Adrenal gland (tissue), 9 donors: ENCODE measurements at regions not wholly inside any gene's neighbourhood (a gene's known extent, or its start where the extent isn't known, plus 50 kb on each side); places are given as distances from the start of the nearest gene placed in this dataset.
"Not testable (repeated sequence)": the region's sequence is repeated elsewhere in the genome, so short reads cannot be mapped to it uniquely, and the experiment has no call there.

Experiments
- DNase-seq, 7 donors: peaks; one replicate each; pipeline ENCODE4 v3.0.0-alpha.2; 2019 to 2020
- H3K27ac ChIP-seq, 5 donors: fragments of 200-600 bp; sonication (generic) in 4 of 5; 1 replicate in 3 of 5; 2 replicates in 2 of 5; pipeline versions ENCODE4 v1.5.1 to v1.8.0; 2016 to 2020; ENCODE audit warnings: mild to moderate bottlenecking in 1 of 5
- H3K27me3 ChIP-seq: fragments of 200-600 bp; 2 replicates; pipeline ENCODE4 v1.8.0; 2021
- H3K36me3 ChIP-seq, 2 donors: fragments of 200-600 bp; replicated peaks in 1 of 2; 1 replicate in 1 of 2; 2 replicates in 1 of 2; pipeline versions ENCODE4 v1.5.1 to v1.8.0; 2018 to 2022
- H3K4me1 ChIP-seq, 2 donors: fragments of 200-600 bp; replicated peaks in 1 of 2; 1 replicate in 1 of 2; 2 replicates in 1 of 2; pipeline versions ENCODE4 v1.5.1 to v1.8.0; 2018 to 2021
- H3K4me3 ChIP-seq, 4 donors: fragments of 200-600 bp; sonication (generic) in 3 of 4; one replicate each; pipeline ENCODE4 v1.5.1; 2016 to 2018
- H3K9me3 ChIP-seq, 3 donors: fragments of 200-600 bp; sonication (generic) in 1 of 3; replicated peaks in 1 of 3; 1 replicate in 2 of 3; 2 replicates in 1 of 3; pipeline versions ENCODE4 v1.5.1 to v1.8.0; 2016 to 2021
- POLR2A ChIP-seq, 2 donors: fragments of 450-650 bp; IDR thresholded peaks; one replicate each; pipeline ENCODE4 v1.6.1; 2017; ENCODE audit warnings: antibody characterized with exemption in 2 of 2, mild to moderate bottlenecking in 2 of 2, moderate library complexity in 1 of 2
- whole genome bisulfite sequencing, 4 donors: extraction: QIAGEN DNeasy Blood & Tissue Kit in 2 of 4; methylation state at CpG; one replicate each; pipeline versions ENCODE4 v1.1.5 to v1.1.7; 2013 to 2017; 5-methylcytosine and 5-hydroxymethylcytosine counted together
- intact Hi-C, 2 donors: fragments of 100-400 bp; cut with DNase I; formaldehyde crosslinking; loops; one replicate each; pipeline versions ENCODE4 v1.14.1 to v1.15.0; 2022 to 2023
- TF ChIP-seq, protein P1 (sequence below), 6 experiments: fragments of 450-650 bp in 4 of 6; fragments of 200-600 bp in 2 of 6; sonication (generic) in 1 of 6; IDR thresholded peaks; 1 replicate in 5 of 6; 2 replicates in 1 of 6; pipeline versions ENCODE4 v1.5.1 to v1.8.0; 2016 to 2021; ENCODE audit warnings: antibody characterized with exemption in 6 of 6, mild to moderate bottlenecking in 2 of 6, moderate library complexity in 1 of 6
- donor health status: healthy with polysubstance abuse.
- donor health status: Bipolar disorder and iron deficiency.
- donor health status: DM: yes; HTN: yes; CAD: no.
- donor health status: DM: no; HTN: no; CAD: no.
- donor health status: DM: no; HTN: no; CAD: no.

GRCh38 chr15:77921664-77922063 is 155.8 kb downstream of the TBC1D2B start:
- intact Hi-C loops = no loop called here
- TF ChIP-seq, protein P1, sequence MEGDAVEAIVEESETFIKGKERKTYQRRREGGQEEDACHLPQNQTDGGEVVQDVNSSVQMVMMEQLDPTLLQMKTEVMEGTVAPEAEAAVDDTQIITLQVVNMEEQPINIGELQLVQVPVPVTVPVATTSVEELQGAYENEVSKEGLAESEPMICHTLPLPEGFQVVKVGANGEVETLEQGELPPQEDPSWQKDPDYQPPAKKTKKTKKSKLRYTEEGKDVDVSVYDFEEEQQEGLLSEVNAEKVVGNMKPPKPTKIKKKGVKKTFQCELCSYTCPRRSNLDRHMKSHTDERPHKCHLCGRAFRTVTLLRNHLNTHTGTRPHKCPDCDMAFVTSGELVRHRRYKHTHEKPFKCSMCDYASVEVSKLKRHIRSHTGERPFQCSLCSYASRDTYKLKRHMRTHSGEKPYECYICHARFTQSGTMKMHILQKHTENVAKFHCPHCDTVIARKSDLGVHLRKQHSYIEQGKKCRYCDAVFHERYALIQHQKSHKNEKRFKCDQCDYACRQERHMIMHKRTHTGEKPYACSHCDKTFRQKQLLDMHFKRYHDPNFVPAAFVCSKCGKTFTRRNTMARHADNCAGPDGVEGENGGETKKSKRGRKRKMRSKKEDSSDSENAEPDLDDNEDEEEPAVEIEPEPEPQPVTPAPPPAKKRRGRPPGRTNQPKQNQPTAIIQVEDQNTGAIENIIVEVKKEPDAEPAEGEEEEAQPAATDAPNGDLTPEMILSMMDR (IDR thresholded peaks at IDR 0.05) = no peak
- TF ChIP-seq POLR2A (IDR thresholded peaks at IDR 0.05) = no peak
- 74 to 86% (median 83%) methylated on average over 4 of the region's 4 CpGs for WGBS, 4 donors

DNA sequence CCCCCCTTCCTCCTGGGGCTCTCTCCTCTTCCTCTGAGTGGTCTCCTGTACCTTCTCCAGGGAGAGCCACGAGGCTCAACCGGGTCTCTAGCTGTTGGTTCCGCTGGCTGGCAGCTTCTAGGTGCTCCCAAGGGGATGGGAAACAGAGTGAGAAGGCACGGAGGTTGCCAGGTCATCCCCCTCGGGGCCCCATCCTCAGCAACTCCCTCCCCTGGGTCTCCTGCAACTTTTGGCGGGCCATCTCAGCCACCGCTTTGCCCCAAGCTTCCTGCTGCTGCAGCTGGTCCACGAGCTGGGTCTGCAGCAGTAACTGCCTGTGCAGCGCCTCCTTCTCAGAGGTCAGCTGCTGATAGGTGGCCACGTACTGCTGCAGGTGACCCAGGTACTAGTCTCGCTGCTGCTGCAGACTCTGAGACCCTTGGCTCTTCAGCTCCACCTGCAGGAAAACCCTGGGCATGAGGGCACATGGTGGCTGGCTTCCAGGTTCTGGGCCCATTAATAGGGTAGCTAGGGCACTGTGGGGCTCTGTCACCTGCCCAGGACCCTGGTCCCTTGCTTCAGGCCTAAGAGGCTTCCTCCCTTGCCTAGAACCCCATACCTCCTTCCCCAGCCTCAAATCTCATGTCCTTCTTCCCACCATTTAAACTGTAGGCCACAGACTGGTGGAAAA is 160.4 kb downstream of the TBC1D2B start:
- DNase-seq = peak in 1 of 7 donors; percentile 18
- intact Hi-C loops, H3K4me1 ChIP-seq, H3K27ac ChIP-seq, H3K27me3 ChIP-seq, H3K9me3 ChIP-seq, H3K36me3 ChIP-seq, H3K4me3 ChIP-seq: not testable (repeated sequence)
- WGBS, 4 donors = 52 to 84% (median 79%) methylated on average over 3 to 8 of the region's 11 CpGs

More at GRCh38 chr15:77921664-77922063, 155.8 kb downstream of the TBC1D2B start:
- Histone ChIP-seq H3K36me3 (no peaks in the 10 kb centered on the region), H3K4me3 (no peak overlapping the region), H3K9me3 (no peaks in the 10 kb centered on the region), H3K27me3 (no peaks in the 10 kb centered on the region), H3K4me1 (no peaks in the 10 kb centered on the region), H3K27ac (no peak overlapping the region)
- peak in 1 of 7 donors; percentile 14 for DNase-seq

DNA sequence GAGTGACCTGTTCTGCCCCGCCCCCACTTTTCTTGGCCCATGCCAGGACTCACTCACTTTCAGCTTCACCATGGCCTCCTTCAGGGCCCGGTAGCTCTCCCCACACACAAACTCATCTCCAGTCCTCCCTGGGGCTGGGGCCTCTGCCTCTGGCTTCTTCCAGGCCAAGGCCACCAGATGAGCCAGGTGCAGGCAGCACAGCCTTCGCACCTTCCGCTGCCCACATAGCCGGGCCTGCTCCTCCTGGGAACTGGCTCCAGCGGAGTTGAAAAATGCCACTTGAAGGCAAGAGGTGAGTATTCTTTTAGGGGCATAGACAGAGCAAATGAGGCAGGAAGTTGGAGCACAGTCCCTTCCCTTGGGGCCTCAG is 161.6 kb downstream of the TBC1D2B start:
- H3K27ac ChIP-seq, H3K4me3 ChIP-seq, H3K4me1 ChIP-seq, H3K27me3 ChIP-seq, H3K9me3 ChIP-seq, H3K36me3 ChIP-seq, DNase-seq, intact Hi-C loops: not testable (repeated sequence)
- WGBS, 4 donors = 81 to 93% (median 89%) methylated on average over 5 to 6 of the region's 6 CpGs

GRCh38 chr15:77915261-77915960 is 162.1 kb downstream of the TBC1D2B start:
- intact Hi-C loops = no loop called here
- Histone ChIP-seq H3K4me1 (no peaks in the 10 kb centered on the region), H3K4me3 (no peak overlapping the region), H3K27me3 (no peaks in the 10 kb centered on the region), H3K9me3 (no peaks in the 10 kb centered on the region), H3K27ac (no peak overlapping the region), H3K36me3 (no peaks in the 10 kb centered on the region)
- TF ChIP-seq, protein P1 (IDR thresholded peaks at IDR 0.05) = no peak
- TF ChIP-seq POLR2A (IDR thresholded peaks at IDR 0.05) = no peak
- DNase-seq = peak in 1 of 7 donors; percentile 12
- WGBS, 4 donors = 70 to 84% (median 79%) methylated on average over 9 to 19 of the region's 19 CpGs

- H3K36me3 ChIP-seq, H3K9me3 ChIP-seq, H3K27ac ChIP-seq, H3K27me3 ChIP-seq, DNase-seq, intact Hi-C loops, H3K4me1 ChIP-seq, H3K4me3 ChIP-seq: not testable (repeated sequence)
- WGBS, 4 donors = 73 to 83% (median 81%) methylated on average over 5 of the region's 5 CpGs
These were observed 163.0 kb downstream of the TBC1D2B start for GRCh38 chr15:77914531-77914930.
